AG04449 (cell line): ENCODE measurements at regions not wholly inside any gene's neighbourhood (a gene's known extent, or its start where the extent isn't known, plus 50 kb on each side); places are given as distances from the start of the nearest gene placed in this dataset.
A peak's percentile ranks its signal among the peaks of the same experiment; 100 is the strongest.
"Not testable (repeated sequence)": the region's sequence is repeated elsewhere in the genome, so short reads cannot be mapped to it uniquely, and the experiment has no call there.

Source experiments
- CTCF ChIA-PET: fragments of 350-600 bp; formaldehyde crosslinking; extraction: SDS; loops from one replicate; lab custom pipeline; 2021; ENCODE audit warnings: antibody characterized with exemption; lab: Yijun Ruan, JAX
- POLR2A ChIA-PET: fragments of 400-600, 350-600 bp; formaldehyde crosslinking; extraction: SDS; loops from one replicate; lab custom pipeline; 2020; ENCODE audit warnings: antibody characterized with exemption, inconsistent platforms; lab: Yijun Ruan, JAX
- DNase-seq: peaks from one replicate; pipeline ENCODE4 v3.0.0-alpha.2; 2010; ENCODE audit warnings: low read depth, low spot score
- H3K4me3 ChIP-seq: 2 replicates; pipeline ENCODE4 v1.5.1; 2011; ENCODE audit warnings: low read depth, mild to moderate bottlenecking, control low read depth, low read length
- CTCF ChIP-seq: IDR thresholded peaks from one replicate; pipeline ENCODE4 v1.5.1; 2011; ENCODE audit warnings: mild to moderate bottlenecking, moderate library complexity, low read length, control low read depth, inconsistent platforms; ENCODE audit not compliant: insufficient read depth; ENCODE audit errors: missing control alignments

GRCh38 chr10:21363092-21363730 is 162.3 kb downstream of the SKIDA1 start:
- ChIA-PET POLR2A (no interaction called here), CTCF (interaction anchor here (1.0 to 1.5 kb wide), 2 partner anchors 11 to 133 kb away, joined by 3 read pairs; no protein-coding TSS in a partner anchor)
- DNase-seq, result no peak
- TF ChIP-seq CTCF, result no peak
- H3K4me3 ChIP-seq, result no peak overlapping the region

- CTCF ChIA-PET, result interaction anchor here (1.0 kb wide), 1 partner anchor 80 kb away, joined by 4 read pairs; no protein-coding TSS in a partner anchor
- TF ChIP-seq CTCF, result no peak
- DNase-seq, result no peak
- H3K4me3 ChIP-seq, result no peak overlapping the region
- POLR2A ChIA-PET, result no interaction called here
These were observed 166.3 kb downstream of the SKIDA1 start for GRCh38 chr10:21359202-21359601.

- ChIA-PET POLR2A (no interaction called here), CTCF (interaction anchor here (0.5 to 1.5 kb wide), 3 partner anchors 14 to 73 kb away, joined by 3 to 4 read pairs (median 3); no protein-coding TSS in a partner anchor)
- no peak for TF ChIP-seq CTCF
- no peak overlapping the region for H3K4me3 ChIP-seq
- peak; percentile 17 for DNase-seq
These were observed 169.9 kb downstream of the SKIDA1 start for GRCh38 chr10:21355591-21356011.

GRCh38 chr10:21352886-21353285 is 172.6 kb downstream of the SKIDA1 start:
- POLR2A ChIA-PET, result no interaction called here
- no peak for TF ChIP-seq CTCF
- CTCF ChIA-PET, result no interaction called here
- DNase-seq, result no peak
- H3K4me3 ChIP-seq, result no peak overlapping the region

- DNase-seq, H3K4me3 ChIP-seq, CTCF ChIA-PET, POLR2A ChIA-PET: not testable (repeated sequence)
These were observed 173.9 kb downstream of the SKIDA1 start for GRCh38 chr10:21351594-21351993.

GRCh38 chr10:21349912-21350286 is 175.6 kb downstream of the SKIDA1 start:
- POLR2A ChIA-PET, result no interaction called here
- no peak for TF ChIP-seq CTCF
- no peak for DNase-seq
- H3K4me3 ChIP-seq, result no peak overlapping the region
- CTCF ChIA-PET, result no interaction called here

- POLR2A ChIA-PET, result no interaction called here
- no peak for TF ChIP-seq CTCF
These were observed 177.7 kb downstream of the SKIDA1 start for GRCh38 chr10:21347785-21348170.

More at GRCh38 chr10:21347785-21348170, 177.7 kb downstream of the SKIDA1 start:
- CTCF ChIA-PET, result no interaction called here
- DNase-seq, result no peak
- no peak overlapping the region for H3K4me3 ChIP-seq
